Stimulated activated naive CD8-positive, alpha-beta T cell treated with anti-CD3 and anti-CD28 coated beads, Interleukin-15, amount 100 ng/mL, for 72 hours (primary cell): ENCODE measurements at regions not wholly inside any gene's neighbourhood (a gene's known extent, or its start where the extent isn't known, plus 50 kb on each side); places are given as distances from the start of the nearest gene placed in this dataset.

Source experiments
- ATAC-seq: fragments of 150-1000 bp; cut with Tn5 transposase; 2 replicates; pipeline ENCODE4 v1.10.0; 2021; ENCODE audit warnings: mild to moderate bottlenecking, moderate library complexity
- DNase-seq, 2 donors: peaks; one replicate each; pipeline ENCODE4 v3.0.0; 2021 to 2022
- H3K27ac Mint-ChIP-seq, 2 donors: one replicate each; pipeline ENCODE4 v1.8.0; 2022; ENCODE audit warnings: mild to moderate bottlenecking in 2 of 2, mixed read lengths in 2 of 2, moderate library complexity in 2 of 2
- H3K27me3 Mint-ChIP-seq: one replicate; pipeline ENCODE4 v1.8.0; 2022; ENCODE audit warnings: mixed read lengths
- H3K4me1 Mint-ChIP-seq: one replicate; pipeline ENCODE4 v1.8.0; 2022; ENCODE audit warnings: mild to moderate bottlenecking, mixed read lengths
- H3K4me3 Mint-ChIP-seq, 2 donors: one replicate each; pipeline ENCODE4 v1.8.0; 2022; ENCODE audit warnings: mild to moderate bottlenecking in 2 of 2, mixed read lengths in 2 of 2, moderate library complexity in 1 of 2
- H3K9me3 Mint-ChIP-seq, 2 donors: one replicate each; pipeline ENCODE4 v1.8.0; 2022; ENCODE audit warnings: mixed read lengths in 2 of 2

GRCh38 chr9:88326936-88327335 is 61.3 kb upstream of the SPIN1 start:
- Mint-ChIP-seq H3K27ac (no peak overlapping the region), H3K4me1 (peaks cover 32% of the 10 kb centered on the region), H3K4me3 (no peak overlapping the region), H3K27me3 (no peaks in the 10 kb centered on the region), H3K9me3 (peaks cover 8% of the 10 kb centered on the region in 2 donors)
- DNase-seq (no peak), ATAC-seq (no peak)

GRCh38 chr9:88326015-88326414 is 62.2 kb upstream of the SPIN1 start:
- peaks cover 8% of the 10 kb centered on the region in 2 donors for H3K9me3 Mint-ChIP-seq
- DNase-seq (no peak), ATAC-seq (no peak)
- H3K4me1 Mint-ChIP-seq, result peaks cover 40% of the 10 kb centered on the region
- H3K27ac Mint-ChIP-seq, result no peak overlapping the region
- H3K4me3 Mint-ChIP-seq, result no peak overlapping the region
- H3K27me3 Mint-ChIP-seq, result no peaks in the 10 kb centered on the region

GRCh38 chr9:88322906-88323566 is 65.2 kb upstream of the SPIN1 start:
- peaks cover 40% of the 10 kb centered on the region for H3K4me1 Mint-ChIP-seq
- ATAC-seq (peak; percentile 99), DNase-seq (peak; percentile 49 to 68)
- peak overlapping the region; percentile 60 to 65 for H3K4me3 Mint-ChIP-seq
- peak overlapping the region; percentile 95 to 98 for H3K27ac Mint-ChIP-seq
- H3K9me3 Mint-ChIP-seq, result peaks cover 0 to 4% of the 10 kb centered on the region in 2 donors
- H3K27me3 Mint-ChIP-seq, result no peaks in the 10 kb centered on the region

- DNase-seq (no peak), ATAC-seq (no peak)
- Mint-ChIP-seq H3K27me3 (no peaks in the 10 kb centered on the region), H3K4me3 (no peak overlapping the region), H3K9me3 (peaks cover 0 to under 1% of the 10 kb centered on the region in 2 donors), H3K27ac (peak overlapping the region; percentile 95 to 98), H3K4me1 (peaks cover 40% of the 10 kb centered on the region)
These were observed 66.5 kb upstream of the SPIN1 start for GRCh38 chr9:88321764-88322163.

- Mint-ChIP-seq H3K9me3 (no peaks in the 10 kb centered on the region), H3K27ac (peak overlapping the region in 1 of 2 donors; percentile 40)
These were observed 67.4 kb upstream of the SPIN1 start for GRCh38 chr9:88320748-88321415.

GRCh38 chr9:88319936-88320747 is 68.1 kb upstream of the SPIN1 start:
- no peaks in the 10 kb centered on the region for H3K9me3 Mint-ChIP-seq
- no peak overlapping the region for H3K27ac Mint-ChIP-seq
- no peak for ATAC-seq
- H3K4me1 Mint-ChIP-seq, result peaks cover 43% of the 10 kb centered on the region
- H3K4me3 Mint-ChIP-seq, result no peak overlapping the region
- no peaks in the 10 kb centered on the region for H3K27me3 Mint-ChIP-seq
- no peak for DNase-seq

More at GRCh38 chr9:88320748-88321415, 67.4 kb upstream of the SPIN1 start:
- Mint-ChIP-seq H3K4me1 (peaks cover 43% of the 10 kb centered on the region), H3K4me3 (no peak overlapping the region), H3K27me3 (no peaks in the 10 kb centered on the region)
- ATAC-seq (no peak), DNase-seq (no peak)

- H3K27ac Mint-ChIP-seq, result peak overlapping the region; percentile 84 to 98
- H3K9me3 Mint-ChIP-seq, result no peaks in the 10 kb centered on the region
- H3K27me3 Mint-ChIP-seq, result no peaks in the 10 kb centered on the region
- peaks cover 64% of the 10 kb centered on the region for H3K4me1 Mint-ChIP-seq
- DNase-seq, result peak; percentile 34 to 42
- ATAC-seq, result peak; percentile 55
- H3K4me3 Mint-ChIP-seq, result peak overlapping the region; percentile 8 to 62
These were observed 74.7 kb upstream of the SPIN1 start for GRCh38 chr9:88313364-88314220.

- Mint-ChIP-seq H3K4me3 (peak overlapping the region; percentile 24 to 31), H3K27ac (peak overlapping the region; percentile 47 to 88), H3K9me3 (no peaks in the 10 kb centered on the region), H3K4me1 (peaks cover 73% of the 10 kb centered on the region), H3K27me3 (no peaks in the 10 kb centered on the region)
- ATAC-seq (peak; percentile 46), DNase-seq (peak in 1 of 2 donors; percentile 28)
These were observed 75.6 kb upstream of the SPIN1 start for GRCh38 chr9:88312517-88313103.

- Mint-ChIP-seq H3K27me3 (no peaks in the 10 kb centered on the region), H3K9me3 (no peaks in the 10 kb centered on the region), H3K27ac (peak overlapping the region; percentile 47 to 88), H3K4me1 (peaks cover 79% of the 10 kb centered on the region), H3K4me3 (peak overlapping the region; percentile 24 to 31)
- DNase-seq (peak in 1 of 2 donors; percentile 12), ATAC-seq (peak; percentile 90)
These were observed 76.2 kb upstream of the SPIN1 start for GRCh38 chr9:88312045-88312444.

- H3K27ac Mint-ChIP-seq, result peak overlapping the region in 1 of 2 donors; percentile 12
- ATAC-seq, result no peak
- no peak for DNase-seq
- H3K27me3 Mint-ChIP-seq, result no peaks in the 10 kb centered on the region
- H3K4me3 Mint-ChIP-seq, result no peak overlapping the region
- H3K9me3 Mint-ChIP-seq, result no peaks in the 10 kb centered on the region
- H3K4me1 Mint-ChIP-seq, result peaks cover 86% of the 10 kb centered on the region
These were observed 77.8 kb upstream of the SPIN1 start for GRCh38 chr9:88310310-88310980.

GRCh38 chr9:88308831-88309560 is 79.2 kb upstream of the SPIN1 start:
- no peaks in the 10 kb centered on the region for H3K27me3 Mint-ChIP-seq
- H3K4me3 Mint-ChIP-seq, result no peak overlapping the region
- DNase-seq, result no peak
- peaks cover 95% of the 10 kb centered on the region for H3K4me1 Mint-ChIP-seq
- ATAC-seq, result no peak
- H3K9me3 Mint-ChIP-seq, result no peaks in the 10 kb centered on the region
- no peak overlapping the region for H3K27ac Mint-ChIP-seq

- Mint-ChIP-seq H3K4me3 (no peak overlapping the region), H3K27ac (no peak overlapping the region), H3K4me1 (peaks cover 95% of the 10 kb centered on the region), H3K9me3 (no peaks in the 10 kb centered on the region), H3K27me3 (no peaks in the 10 kb centered on the region)
- DNase-seq (no peak), ATAC-seq (no peak)
These were observed 81.1 kb upstream of the SPIN1 start for GRCh38 chr9:88307136-88307535.

GRCh38 chr9:88303721-88304451 is 84.4 kb upstream of the SPIN1 start:
- Mint-ChIP-seq H3K4me1 (peaks cover 66% of the 10 kb centered on the region), H3K27ac (peak overlapping the region; percentile 66 to 72), H3K4me3 (peak overlapping the region; percentile 72 to 74), H3K27me3 (no peaks in the 10 kb centered on the region), H3K9me3 (peaks cover 0 to 7% of the 10 kb centered on the region in 2 donors)
- ATAC-seq (peak; percentile 95), DNase-seq (peak; percentile 67 to 80)
